Breast epithelium (tissue), 4 donors: ENCODE measurements at regions not wholly inside any gene's neighbourhood (a gene's known extent, or its start where the extent isn't known, plus 50 kb on each side); places are given as distances from the start of the nearest gene placed in this dataset.

ENCODE experiments used
- DNase-seq, 2 donors: peaks; one replicate each; pipeline ENCODE4 v3.0.0-alpha.2; 2019; ENCODE audit warnings: low spot score in 2 of 2
- H3K27ac ChIP-seq, 2 donors: fragments of 200-600 bp; sonication (generic) in 1 of 2; one replicate each; pipeline ENCODE4 v1.5.1; 2016 to 2019; ENCODE audit warnings: mild to moderate bottlenecking in 1 of 2
- H3K27me3 ChIP-seq, 2 donors: fragments of 200-600 bp; sonication (generic) in 1 of 2; one replicate each; pipeline versions ENCODE4 v1.5.1 to v1.6.0; 2017 to 2019; ENCODE audit warnings: control low read depth in 1 of 2, mild to moderate bottlenecking in 1 of 2
- H3K36me3 ChIP-seq: fragments of 200-600 bp; one replicate; pipeline ENCODE4 v1.5.1; 2019
- H3K4me1 ChIP-seq, 2 donors: fragments of 200-600 bp; sonication (generic); one replicate each; pipeline ENCODE4 v1.5.1; 2016 to 2019; ENCODE audit warnings: control low read depth in 1 of 2
- H3K4me3 ChIP-seq, 3 donors: fragments of 200-600 bp; sonication (generic); 1 replicate in 2 of 3; 2 replicates in 1 of 3; pipeline ENCODE4 v1.5.1; 2016 to 2019; ENCODE audit warnings: mild to moderate bottlenecking in 3 of 3, moderate library complexity in 2 of 3
- H3K9me3 ChIP-seq, 2 donors: fragments of 200-600 bp; sonication (generic) in 1 of 2; one replicate each; pipeline ENCODE4 v1.5.1; 2016 to 2019; ENCODE audit warnings: control low read depth in 1 of 2
- CTCF ChIP-seq, 3 donors: fragments of 450-650 bp; IDR thresholded peaks; one replicate each; pipeline ENCODE4 v1.5.1; 2016 to 2017; ENCODE audit warnings: antibody characterized with exemption in 3 of 3, mild to moderate bottlenecking in 3 of 3, moderate library complexity in 3 of 3
- POLR2A ChIP-seq: fragments of 450-650 bp; IDR thresholded peaks from one replicate; pipeline ENCODE4 v1.6.1; 2016; ENCODE audit warnings: antibody characterized with exemption, mild to moderate bottlenecking, moderate library complexity
- POLR2AphosphoS5 ChIP-seq, 3 donors: sonication (generic); formaldehyde crosslinking; IDR thresholded peaks; one replicate each; pipeline ENCODE4 v1.6.1; 2017; ENCODE audit warnings: antibody characterized with exemption in 3 of 3
- intact Hi-C: fragments of 100-400 bp; cut with DNase I; formaldehyde crosslinking; loops from one replicate; pipeline ENCODE4 v1.15.1; 2023; ENCODE audit warnings: low total_unique reads

- peaks cover 0 to 4% of the 10 kb centered on the region in 2 donors for H3K9me3 ChIP-seq
- no peaks in the 10 kb centered on the region for H3K4me1 ChIP-seq
- TF ChIP-seq POLR2AphosphoS5 (IDR thresholded peaks at IDR 0.05) (no peak), CTCF (IDR thresholded peaks at IDR 0.05) (no peak), POLR2A (no peak)
- intact Hi-C loops: no loop called here
- no peaks in the 10 kb centered on the region for H3K27me3 ChIP-seq
- no peaks in the 10 kb centered on the region for H3K36me3 ChIP-seq
- H3K27ac ChIP-seq: no peak overlapping the region
- H3K4me3 ChIP-seq: no peak overlapping the region
- no peak for DNase-seq
Measured at GRCh38 chr9:75707191-75707590, 183.3 kb upstream of the PCSK5 start.

- DNase-seq: no peak
- Histone ChIP-seq H3K4me3 (no peak overlapping the region), H3K4me1 (no peaks in the 10 kb centered on the region), H3K9me3 (peaks cover 0 to 4% of the 10 kb centered on the region in 2 donors), H3K27ac (no peak overlapping the region), H3K36me3 (no peaks in the 10 kb centered on the region), H3K27me3 (no peaks in the 10 kb centered on the region)
- intact Hi-C loops: no loop called here
- TF ChIP-seq POLR2A (no peak), POLR2AphosphoS5 (IDR thresholded peaks at IDR 0.05) (no peak), CTCF (IDR thresholded peaks at IDR 0.05) (no peak)
Measured at GRCh38 chr9:75709698-75710097, 180.8 kb upstream of the PCSK5 start.

GRCh38 chr9:75712700-75713099, 177.8 kb upstream of the PCSK5 start:
- intact Hi-C loops: no loop called here
- no peak overlapping the region for H3K4me3 ChIP-seq

GRCh38 chr9:75713335-75713734, 177.1 kb upstream of the PCSK5 start:
- no peak overlapping the region for H3K4me3 ChIP-seq
- intact Hi-C loops: no loop called here
- H3K27me3 ChIP-seq: no peaks in the 10 kb centered on the region
- no peak for DNase-seq
- no peaks in the 10 kb centered on the region for H3K36me3 ChIP-seq
- no peak overlapping the region for H3K27ac ChIP-seq
- TF ChIP-seq POLR2AphosphoS5 (IDR thresholded peaks at IDR 0.05) (no peak), POLR2A (no peak), CTCF (IDR thresholded peaks at IDR 0.05) (no peak)
- H3K9me3 ChIP-seq: no peaks in the 10 kb centered on the region
- H3K4me1 ChIP-seq: no peaks in the 10 kb centered on the region

More at GRCh38 chr9:75712700-75713099, 177.8 kb upstream of the PCSK5 start:
- no peaks in the 10 kb centered on the region for H3K36me3 ChIP-seq
- no peak overlapping the region for H3K27ac ChIP-seq
- no peaks in the 10 kb centered on the region for H3K9me3 ChIP-seq
- no peak for TF ChIP-seq POLR2A
- TF ChIP-seq CTCF (IDR thresholded peaks at IDR 0.05): no peak
- no peak for TF ChIP-seq POLR2AphosphoS5 (IDR thresholded peaks at IDR 0.05)
- DNase-seq: no peak
- H3K27me3 ChIP-seq: no peaks in the 10 kb centered on the region
- H3K4me1 ChIP-seq: no peaks in the 10 kb centered on the region

- TF ChIP-seq POLR2AphosphoS5 (IDR thresholded peaks at IDR 0.05): no peak
- no peak for TF ChIP-seq CTCF (IDR thresholded peaks at IDR 0.05)
- no peak for TF ChIP-seq POLR2A
- intact Hi-C loops: no loop called here
Measured at GRCh38 chr9:75715360-75715759, 175.1 kb upstream of the PCSK5 start.

More at GRCh38 chr9:75715360-75715759, 175.1 kb upstream of the PCSK5 start:
- no peaks in the 10 kb centered on the region for H3K9me3 ChIP-seq
- H3K27ac ChIP-seq: no peak overlapping the region
- H3K4me1 ChIP-seq: no peaks in the 10 kb centered on the region
- DNase-seq: no peak
- no peaks in the 10 kb centered on the region for H3K27me3 ChIP-seq
- H3K4me3 ChIP-seq: no peak overlapping the region
- no peaks in the 10 kb centered on the region for H3K36me3 ChIP-seq
